HCT116 (cell line): ENCODE measurements at regions not wholly inside any gene's neighbourhood (a gene's known extent, or its start where the extent isn't known, plus 50 kb on each side); places are given as distances from the start of the nearest gene placed in this dataset.

Experiments
- ATAC-seq: fragments of 200-7000 bp; cut with Tn5 transposase; 2 replicates; pipeline ENCODE4 v1.9.1; 2020; ENCODE audit warnings: mild to moderate bottlenecking, moderate library complexity
- BruUV-seq: library from RNA; stranded (reverse); fragments of 400-500 nt; replicated peaks from 2 replicates; lab custom pipeline; 2021; lab: Mats Ljungman, UMichigan
- CTCF ChIA-PET: fragments of 300-600 bp; sonication (Branson Sonifier 250); formaldehyde crosslinking; loops from one replicate; lab custom pipeline; 2021; ENCODE audit warnings: antibody characterized with exemption; lab: Charles Lee
- POLR2A ChIA-PET: fragments of 300-600, 350-600 bp; sonication (Branson Sonifier 250); formaldehyde crosslinking; loops from one replicate; lab custom pipeline; 2021; ENCODE audit warnings: antibody characterized with exemption; lab: Charles Lee
- RAD21 ChIA-PET, 2 experiments: fragments of 300-600 bp; sonication (Branson Sonifier 250); formaldehyde crosslinking; loops; one replicate each; lab custom pipeline; 2023; ENCODE audit warnings: low total read pairs in 2 of 2; ENCODE audit not compliant: uncharacterized antibody in 2 of 2, unreplicated experiment in 2 of 2, low non-redundant PET in 1 of 2; lab: Charles Lee
- DNase-seq: peaks from one replicate; pipeline ENCODE4 v3.0.0-alpha.2; 2010; ENCODE audit warnings: low read depth, low spot score
- H2AFZ ChIP-seq: fragments of 200-600 bp; shearing (Covaris generic), sonication (generic); 2 replicates; pipeline ENCODE4 v1.6.1; 2017; ENCODE audit warnings: low read depth, mixed run types, mixed read lengths, antibody characterized with exemption, low read length; ENCODE audit not compliant: poor library complexity, severe bottlenecking
- H3K27ac ChIP-seq: 2 replicates; pipeline ENCODE4 v1.5.1; 2012; ENCODE audit warnings: low read depth, low read length
- H3K27me3 ChIP-seq: fragments of 200-600 bp; sonication (generic); 2 replicates; pipeline ENCODE4 v1.6.1; 2016; ENCODE audit warnings: mixed run types, low read length, mixed read lengths; ENCODE audit not compliant: insufficient read depth
- H3K36me3 ChIP-seq, 2 experiments: fragments of 200-500 bp in 1 of 2; fragments of 200-600 bp in 1 of 2; sonication (Bioruptor generic) in 1 of 2; sonication (generic) in 1 of 2; 2 replicates each; pipeline versions ENCODE4 v1.5.1 to v1.6.1; 2014 to 2016; ENCODE audit warnings: low read length in 2 of 2, inconsistent platforms in 1 of 2, mixed read lengths in 1 of 2, mixed run types in 1 of 2; ENCODE audit not compliant: insufficient read depth in 2 of 2, control insufficient read depth in 1 of 2
- H3K4me1 ChIP-seq, 2 experiments: fragments of 200-600 bp in 1 of 2; sonication (generic) in 1 of 2; 2 replicates each; pipeline versions ENCODE4 v1.5.1 to v1.6.1; 2012 to 2017; ENCODE audit warnings: low read length in 2 of 2, inconsistent platforms in 1 of 2, mild to moderate bottlenecking in 1 of 2, mixed read lengths in 1 of 2, mixed run types in 1 of 2, moderate library complexity in 1 of 2; ENCODE audit not compliant: insufficient read depth in 2 of 2, control insufficient read depth in 1 of 2
- H3K4me2 ChIP-seq: fragments of 200-600 bp; sonication (generic); 2 replicates; pipeline ENCODE4 v1.6.1; 2017; ENCODE audit warnings: mixed run types, low read length, mixed read lengths
- H3K4me3 ChIP-seq, 2 experiments: fragments of 200-600 bp in 1 of 2; sonication (generic) in 1 of 2; replicated peaks in 1 of 2; 2 replicates each; pipeline ENCODE4 v1.5.1; 2011 to 2016; ENCODE audit warnings: low read length in 2 of 2, control low read depth in 1 of 2, low read depth in 1 of 2, mild to moderate bottlenecking in 1 of 2, mixed read lengths in 1 of 2, mixed run types in 1 of 2
- H3K79me2 ChIP-seq: fragments of 200-600 bp; sonication (generic); 2 replicates; pipeline ENCODE4 v1.6.1; 2017; ENCODE audit warnings: mild to moderate bottlenecking, mixed run types, low read length, moderate library complexity, mixed read lengths; ENCODE audit not compliant: insufficient read depth
- H3K9ac ChIP-seq: fragments of 200-600 bp; sonication (generic); 2 replicates; pipeline ENCODE4 v1.6.1; 2016; ENCODE audit warnings: low read length, mixed read lengths
- H3K9me2 ChIP-seq: fragments of 200-600 bp; sonication (generic), shearing (Covaris generic); 2 replicates; pipeline ENCODE4 v1.6.1; 2017; ENCODE audit warnings: mixed run types, mild to moderate bottlenecking, moderate library complexity; ENCODE audit not compliant: insufficient read depth
- H3K9me3 ChIP-seq, 2 experiments: fragments of 200-500 bp in 1 of 2; fragments of 200-600 bp in 1 of 2; sonication (Bioruptor generic) in 1 of 2; sonication (generic) in 1 of 2; 2 replicates each; pipeline ENCODE4 v1.6.1; 2014 to 2017; ENCODE audit warnings: low read length in 2 of 2, mixed read lengths in 2 of 2, inconsistent platforms in 1 of 2, low read depth in 1 of 2, mild to moderate bottlenecking in 1 of 2, mixed run types in 1 of 2, moderate library complexity in 1 of 2; ENCODE audit not compliant: control insufficient read depth in 1 of 2, insufficient read depth in 1 of 2
- H4K20me1 ChIP-seq: fragments of 200-600 bp; sonication (generic), shearing (Covaris generic); 2 replicates; pipeline ENCODE4 v1.6.1; 2017; ENCODE audit warnings: mixed run types, mild to moderate bottlenecking, moderate library complexity; ENCODE audit not compliant: insufficient read depth
- CEBPB ChIP-seq: IDR thresholded peaks from 2 replicates; pipeline ENCODE4 v1.6.1; 2012; ENCODE audit warnings: low read depth
- ELF1 ChIP-seq: IDR thresholded peaks from 2 replicates; pipeline ENCODE4 v1.6.1; 2012; ENCODE audit warnings: low read depth, borderline replicate concordance
- MAX ChIP-seq: IDR thresholded peaks from 2 replicates; pipeline ENCODE4 v1.6.1; 2012
- POLR2A ChIP-seq: IDR thresholded peaks from 2 replicates; pipeline ENCODE4 v1.7.0; 2011; ENCODE audit warnings: borderline replicate concordance; ENCODE audit not compliant: insufficient read depth, insufficient read length; ENCODE audit errors: extremely low read depth
- POLR2AphosphoS5 ChIP-seq: IDR thresholded peaks from 2 replicates; pipeline ENCODE4 v1.6.1; 2011; ENCODE audit warnings: mild to moderate bottlenecking, low read depth, low read length, moderate library complexity
- RAD21 ChIP-seq: IDR thresholded peaks from 2 replicates; pipeline ENCODE4 v1.6.1; 2012; ENCODE audit warnings: low read depth, mild to moderate bottlenecking
- SP1 ChIP-seq: IDR thresholded peaks from 2 replicates; pipeline ENCODE4 v1.6.1; 2012; ENCODE audit warnings: low read depth
- YY1 ChIP-seq: IDR thresholded peaks from 2 replicates; pipeline ENCODE4 v1.6.1; 2011; ENCODE audit warnings: low read length, low read depth, moderate library complexity, mild to moderate bottlenecking; ENCODE audit not compliant: insufficient replicate concordance; ENCODE audit errors: extremely low read depth
- ZBTB33 ChIP-seq: IDR thresholded peaks from 2 replicates; pipeline ENCODE4 v1.6.1; 2011; ENCODE audit warnings: mild to moderate bottlenecking, low read length, moderate library complexity; ENCODE audit not compliant: insufficient replicate concordance; ENCODE audit errors: extremely low read depth
- ZFX ChIP-seq: fragments of 450-650 bp; IDR thresholded peaks from 2 replicates; pipeline ENCODE4 v1.6.1; 2017
- ZNF274 ChIP-seq: fragments of 200-500 bp; sonication (Bioruptor generic); IDR thresholded peaks from 2 replicates; pipeline ENCODE4 v1.6.1; 2014; ENCODE audit warnings: mild to moderate bottlenecking, low read depth, low read length, inconsistent platforms
- intact Hi-C: fragments of 100-400 bp; cut with micrococcal nuclease; formaldehyde crosslinking; loops from 2 replicates; pipeline ENCODE4 v1.10.0; 2022

GRCh38 chr16:17023606-17024005 lies 447.2 kb downstream of the XYLT1 start:
- ATAC-seq = no peak
- intact Hi-C loops = no loop called here
- RAD21 ChIA-PET = no interaction called here
- BruUV-seq = no TSS peak
- Histone ChIP-seq H3K9me2 (no peaks in the 10 kb centered on the region), H3K4me2 (no peak overlapping the region), H3K4me1 (no peaks in the 10 kb centered on the region), H3K9me3 (no peaks in the 10 kb centered on the region), H3K36me3 (no peaks in the 10 kb centered on the region), H2AFZ (no peak overlapping the region), H4K20me1 (no peaks in the 10 kb centered on the region), H3K79me2 (no peaks in the 10 kb centered on the region), H3K27me3 (peaks cover 3% of the 10 kb centered on the region; the same call in 1 of the 2 replicates), H3K27ac (no peak overlapping the region), H3K9ac (no peak overlapping the region), H3K4me3 (no peak overlapping the region)
- POLR2A ChIA-PET = no interaction called here
- CTCF ChIA-PET = no interaction called here
- no peak for DNase-seq
- TF ChIP-seq YY1 (no peak), MAX (no peak), ZBTB33 (no peak), POLR2AphosphoS5 (no peak), RAD21 (no peak), POLR2A (no peak), ELF1 (no peak), ZFX (no peak), CEBPB (no peak), ZNF274 (no peak), SP1 (no peak)
